IPS-18c (cell line): ENCODE measurements at regions not wholly inside any gene's neighbourhood (a gene's known extent, or its start where the extent isn't known, plus 50 kb on each side); places are given as distances from the start of the nearest gene placed in this dataset.
"Not testable (repeated sequence)": the region's sequence is repeated elsewhere in the genome, so short reads cannot be mapped to it uniquely, and the experiment has no call there.

Experiments used
- H3K4me3 ChIP-seq: 2 replicates; pipeline ENCODE4 v1.7.0; 2013; ENCODE audit warnings: low read depth, mild to moderate bottlenecking, low read length, moderate library complexity; ENCODE audit not compliant: insufficient read depth
- H3K9me3 ChIP-seq: one replicate; pipeline ENCODE4 v1.6.1; 2013; ENCODE audit warnings: mild to moderate bottlenecking, low read length, moderate library complexity; ENCODE audit not compliant: control insufficient read depth, insufficient read depth

GRCh38 chr1:83060651-83061390 lies 938.1 kb downstream of the TTLL7 start:
- no peak overlapping the region for H3K4me3 ChIP-seq
- H3K9me3 ChIP-seq: no peaks in the 10 kb centered on the region

DNA sequence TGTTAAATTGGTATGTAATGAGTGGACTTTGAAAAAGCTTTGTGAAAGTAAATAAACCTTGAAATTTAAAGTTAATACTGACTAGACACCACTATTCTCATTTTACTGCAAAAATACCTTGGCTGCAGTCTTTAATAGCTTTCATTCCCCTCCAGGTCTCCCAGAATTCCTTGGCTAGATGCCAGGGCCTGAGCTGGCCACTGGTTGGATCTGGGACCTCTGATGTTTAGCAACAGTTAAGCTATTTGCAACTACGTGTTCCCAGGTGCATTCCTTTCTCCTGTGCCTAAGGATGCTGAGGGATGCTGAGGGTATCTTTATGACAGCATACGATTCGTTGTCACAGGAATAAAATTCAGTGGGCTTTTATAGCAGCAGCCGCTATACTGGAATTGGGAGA lies 938.7 kb downstream of the TTLL7 start:
- Histone ChIP-seq H3K9me3 (no peaks in the 10 kb centered on the region), H3K4me3 (no peak overlapping the region)

DNA sequence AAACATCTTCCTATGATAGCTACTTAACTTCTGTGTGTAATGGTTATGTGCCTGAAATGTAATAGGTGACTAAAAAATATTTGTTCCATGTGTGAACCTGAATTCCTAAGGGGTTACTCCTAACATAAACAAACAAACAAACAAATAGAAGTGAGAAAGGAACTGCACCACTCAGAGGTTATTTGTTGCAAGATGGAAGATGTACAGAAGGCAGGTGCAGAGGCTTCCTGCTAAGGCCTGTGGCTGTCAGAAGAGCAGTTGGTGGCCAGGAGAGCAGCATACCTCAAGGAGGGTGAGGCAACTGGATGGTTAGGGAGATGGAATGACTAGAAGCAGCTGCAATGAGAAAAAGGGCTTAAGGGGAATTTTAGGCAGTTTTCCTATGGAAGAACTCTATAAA lies 940.6 kb downstream of the TTLL7 start:
- no peaks in the 10 kb centered on the region for H3K9me3 ChIP-seq
- no peak overlapping the region for H3K4me3 ChIP-seq

DNA sequence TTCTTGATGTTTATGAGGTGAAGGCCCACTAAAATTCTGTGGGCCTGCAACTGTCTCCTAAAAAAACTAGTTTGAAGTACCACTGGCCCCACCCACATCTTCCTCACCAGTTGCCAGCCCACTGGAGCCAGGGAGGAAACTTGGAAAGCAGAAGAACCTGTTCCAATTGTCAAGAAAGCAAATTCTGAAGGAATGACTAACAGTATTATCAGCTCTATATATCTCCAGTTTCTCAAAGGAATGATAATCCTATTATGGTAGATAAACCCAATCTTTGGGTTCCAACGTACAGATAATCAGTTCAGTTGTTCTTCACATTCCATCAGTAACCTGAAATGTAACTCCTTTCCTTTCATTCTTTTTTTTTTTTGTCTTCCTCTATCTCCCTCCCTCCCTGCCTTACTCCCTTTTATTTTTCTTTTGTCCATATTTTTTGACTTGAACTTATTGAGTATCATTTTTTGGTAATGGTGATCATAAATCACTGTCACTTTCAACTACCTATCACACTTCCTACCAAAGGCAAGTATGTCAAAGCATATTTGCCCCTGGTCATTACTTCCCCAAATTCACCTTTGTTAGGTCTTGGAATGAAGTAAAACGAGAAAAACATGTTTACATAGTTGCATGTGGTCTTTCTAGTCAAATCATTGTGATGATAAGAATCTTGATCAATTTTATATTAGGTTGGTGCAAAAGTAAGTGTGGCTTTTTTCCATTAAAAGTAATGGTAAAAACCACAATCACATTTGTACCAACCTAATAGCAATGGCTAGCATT lies 943.4 kb downstream of the TTLL7 start:
- H3K9me3 ChIP-seq: peaks cover 5% of the 10 kb centered on the region
- no peak overlapping the region for H3K4me3 ChIP-seq

GRCh38 chr1:83053446-83053845 lies 945.5 kb downstream of the TTLL7 start:
- H3K9me3 ChIP-seq: peaks cover 9% of the 10 kb centered on the region
- H3K4me3 ChIP-seq: no peak overlapping the region

GRCh38 chr1:83052865-83053264 lies 946.1 kb downstream of the TTLL7 start:
- Histone ChIP-seq H3K9me3 (peaks cover 9% of the 10 kb centered on the region), H3K4me3 (no peak overlapping the region)

- H3K9me3 ChIP-seq: not testable (repeated sequence)
These were observed 947.9 kb downstream of the TTLL7 start for GRCh38 chr1:83051053-83051452.

GRCh38 chr1:83043244-83043643 lies 955.7 kb downstream of the TTLL7 start:
- no peak overlapping the region for H3K4me3 ChIP-seq
- no peaks in the 10 kb centered on the region for H3K9me3 ChIP-seq

More at GRCh38 chr1:83051053-83051452, 947.9 kb downstream of the TTLL7 start:
- H3K4me3 ChIP-seq: not testable (repeated sequence)

DNA sequence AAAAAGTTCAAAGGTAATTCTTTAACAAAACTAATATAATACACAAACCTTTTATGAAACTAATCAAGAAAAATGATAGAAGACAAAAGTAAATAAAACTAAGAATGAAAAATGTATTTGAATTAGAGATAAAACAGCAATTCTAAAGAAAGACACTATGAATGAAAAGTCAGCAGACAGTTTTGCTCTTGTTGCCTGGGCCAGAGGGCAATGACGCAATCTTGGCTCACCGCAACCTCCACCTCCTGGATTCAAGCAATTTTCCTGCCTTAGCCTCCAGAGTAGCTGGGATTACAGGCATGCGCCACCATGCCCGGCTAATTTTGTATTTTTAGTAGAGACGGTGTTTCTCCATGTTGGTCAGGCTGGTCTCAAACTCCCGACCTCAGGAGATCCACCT lies 959.8 kb downstream of the TTLL7 start:
- not testable (repeated sequence) for H3K4me3 ChIP-seq, H3K9me3 ChIP-seq

- H3K4me3 ChIP-seq: no peak overlapping the region
- H3K9me3 ChIP-seq: peaks cover 5% of the 10 kb centered on the region
These were observed 964.1 kb downstream of the TTLL7 start for GRCh38 chr1:83034851-83035250.

DNA sequence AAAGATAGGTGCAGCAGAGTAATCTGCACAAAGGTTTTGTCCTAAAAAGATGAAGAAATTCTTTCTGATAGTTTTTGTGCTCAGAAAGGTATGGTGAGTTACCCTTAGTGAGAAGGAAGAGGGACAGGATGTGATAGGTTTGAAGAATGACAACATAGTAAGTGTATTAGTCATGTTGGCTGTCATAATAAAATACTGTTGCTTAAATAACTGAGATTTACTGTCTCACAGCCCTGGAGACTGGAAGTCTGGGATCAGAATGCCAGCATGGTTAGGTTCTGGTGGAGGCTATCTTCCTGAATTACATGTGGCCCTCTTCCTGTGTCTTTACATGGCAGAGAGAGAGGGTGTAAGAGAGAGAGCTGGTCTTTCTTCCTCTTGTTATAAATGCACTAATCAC lies 965.2 kb downstream of the TTLL7 start:
- H3K4me3 ChIP-seq: no peak overlapping the region
- peaks cover 5% of the 10 kb centered on the region for H3K9me3 ChIP-seq

DNA sequence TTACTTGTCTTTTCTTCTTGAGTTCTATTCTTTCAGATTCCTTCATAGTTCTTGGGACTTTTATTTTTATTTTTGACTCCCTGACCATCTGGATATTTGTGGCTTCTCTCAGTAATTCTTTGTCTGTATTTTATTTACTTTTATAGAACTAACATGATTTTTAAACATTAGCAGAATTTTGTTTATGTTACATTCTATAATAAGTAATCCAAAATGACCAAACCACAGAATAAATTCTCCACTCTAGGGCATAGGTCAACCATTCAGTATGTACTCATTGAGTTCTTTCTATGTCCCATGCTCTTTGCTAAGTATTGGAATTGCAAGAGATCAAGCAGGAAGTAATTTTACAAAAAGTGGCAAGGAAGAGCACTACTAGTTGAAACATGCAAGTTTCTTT lies 969.0 kb downstream of the TTLL7 start:
- H3K4me3 ChIP-seq: no peak overlapping the region
- H3K9me3 ChIP-seq: peaks cover 5% of the 10 kb centered on the region

DNA sequence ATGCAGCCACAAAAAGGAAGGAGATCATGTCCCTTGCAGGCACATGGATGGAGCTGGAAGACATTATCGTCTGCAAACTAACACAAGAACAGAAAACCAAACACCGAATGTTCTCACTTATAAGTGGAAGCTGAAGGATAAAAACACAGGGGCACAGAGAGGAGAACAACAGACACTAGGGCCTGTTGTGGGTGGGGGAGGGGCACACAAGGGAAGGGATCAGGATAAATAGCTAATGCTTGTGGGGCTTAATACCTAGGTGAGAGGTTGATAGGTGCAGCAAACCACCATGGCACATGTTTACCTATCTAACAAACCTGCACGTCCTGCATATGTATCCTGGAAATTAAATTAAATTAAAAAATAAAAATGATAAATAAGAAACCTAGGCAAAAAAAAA lies 969.9 kb downstream of the TTLL7 start:
- Histone ChIP-seq H3K9me3 (peaks cover 5% of the 10 kb centered on the region), H3K4me3 (no peak overlapping the region)

GRCh38 chr1:83028467-83028866 lies 970.5 kb downstream of the TTLL7 start:
- Histone ChIP-seq H3K9me3 (peaks cover 5% of the 10 kb centered on the region), H3K4me3 (no peak overlapping the region)

GRCh38 chr1:83027511-83027910 lies 971.4 kb downstream of the TTLL7 start:
- no peak overlapping the region for H3K4me3 ChIP-seq
- H3K9me3 ChIP-seq: peaks cover 5% of the 10 kb centered on the region

- no peak overlapping the region for H3K4me3 ChIP-seq
- peaks cover 5% of the 10 kb centered on the region for H3K9me3 ChIP-seq
These were observed 972.2 kb downstream of the TTLL7 start for GRCh38 chr1:83026745-83027144.

GRCh38 chr1:83024251-83024767 lies 974.6 kb downstream of the TTLL7 start:
- no peaks in the 10 kb centered on the region for H3K9me3 ChIP-seq
- H3K4me3 ChIP-seq: no peak overlapping the region

- H3K9me3 ChIP-seq: no peaks in the 10 kb centered on the region
- H3K4me3 ChIP-seq: no peak overlapping the region
These were observed 975.7 kb downstream of the TTLL7 start for GRCh38 chr1:83023212-83023611.
